GM12878 (cell line): ENCODE measurements at regions not wholly inside any gene's neighbourhood (a gene's known extent, or its start where the extent isn't known, plus 50 kb on each side); places are given as distances from the start of the nearest gene placed in this dataset.

ENCODE experiments used
- ATAC-seq: fragments of 200-7000 bp; cut with Tn5 transposase; 3 replicates; pipeline ENCODE4 v1.9.1; 2020; ENCODE audit warnings: mild to moderate bottlenecking, moderate library complexity
- BruUV-seq: library from RNA; stranded (reverse); fragments of 400-500 nt; replicated peaks from 2 replicates; lab custom pipeline; 2021; lab: Mats Ljungman, UMichigan
- CTCF ChIA-PET: fragments of 300-600 bp; sonication (Branson Sonifier 250); formaldehyde crosslinking; extraction: SDS; loops from one replicate; lab custom pipeline; 2021; ENCODE audit warnings: inconsistent platforms; lab: Yijun Ruan, JAX
- POLR2A ChIA-PET: fragments of 350-600 bp; formaldehyde crosslinking; extraction: SDS; loops from one replicate; lab custom pipeline; 2021; ENCODE audit warnings: inconsistent platforms; lab: Charles Lee
- RAD21 ChIA-PET: fragments of 300-600 bp; sonication (Branson Sonifier 250); formaldehyde crosslinking; loops from one replicate; lab custom pipeline; 2023; ENCODE audit warnings: antibody characterized with exemption; ENCODE audit not compliant: unreplicated experiment; lab: Charles Lee
- SMC1A ChIA-PET: fragments of 300-600 bp; sonication (Branson Sonifier 250); formaldehyde crosslinking; loops from one replicate; lab custom pipeline; 2023; ENCODE audit not compliant: unreplicated experiment, uncharacterized antibody; lab: Charles Lee
- DNase-seq: peaks from one replicate; pipeline ENCODE4 v3.0.0-alpha.2; 2011; ENCODE audit warnings: low read depth, low spot score
- FAIRE-seq: peaks from 3 replicates; lab custom pipeline; 2011; peaks lifted over from hg19 to GRCh38; lab: Jason Lieb, UNC
- H2AFZ ChIP-seq: 2 replicates; pipeline ENCODE4 v1.6.0; 2011; ENCODE audit warnings: low read depth, low read length, control low read depth; ENCODE audit not compliant: control insufficient read depth
- H3K27ac ChIP-seq: 2 replicates; pipeline ENCODE4 v1.5.1; 2011; ENCODE audit warnings: control low read depth; ENCODE audit not compliant: control insufficient read depth, insufficient read depth
- H3K27me3 ChIP-seq, 2 experiments: replicated peaks in 1 of 2; 2 replicates each; pipeline versions ENCODE4 v1.6.0 to v1.6.1; 2011; ENCODE audit warnings: low read length in 1 of 2; ENCODE audit not compliant: control insufficient read depth in 2 of 2, insufficient read depth in 2 of 2
- H3K36me3 ChIP-seq, 2 experiments: 2 replicates each; pipeline ENCODE4 v1.5.1; 2011; ENCODE audit warnings: low read length in 1 of 2; ENCODE audit not compliant: control insufficient read depth in 2 of 2, insufficient read depth in 2 of 2
- H3K4me1 ChIP-seq: 2 replicates; pipeline ENCODE4 v1.6.1; 2011; ENCODE audit warnings: mild to moderate bottlenecking, low read length, moderate library complexity, mixed read lengths; ENCODE audit not compliant: control insufficient read depth, insufficient read depth
- H3K4me2 ChIP-seq: 2 replicates; pipeline ENCODE4 v1.6.0; 2011; ENCODE audit warnings: control low read depth; ENCODE audit not compliant: control insufficient read depth, insufficient read depth
- H3K4me3 ChIP-seq: fragments of 200-600 bp; sonication (generic); 2 replicates; pipeline ENCODE4 v1.5.1; 2016
- H3K79me2 ChIP-seq: 2 replicates; pipeline ENCODE4 v1.6.0; 2011; ENCODE audit warnings: low read length; ENCODE audit not compliant: control insufficient read depth, insufficient read depth
- H3K9ac ChIP-seq: 2 replicates; pipeline ENCODE4 v1.8.0; 2011; ENCODE audit warnings: low read length, control low read depth, mixed read lengths; ENCODE audit not compliant: control insufficient read depth, insufficient read depth
- H3K9me3 ChIP-seq: replicated peaks from 3 replicates; pipeline ENCODE4 v1.5.1; 2011; ENCODE audit warnings: mild to moderate bottlenecking, low read length; ENCODE audit not compliant: control insufficient read depth, insufficient read depth
- H4K20me1 ChIP-seq: 2 replicates; pipeline ENCODE4 v1.6.0; 2011; ENCODE audit not compliant: control insufficient read depth, insufficient read depth
- ATF2 ChIP-seq: IDR thresholded peaks from 2 replicates; pipeline ENCODE4 v1.6.1; 2012; ENCODE audit warnings: low read length, inconsistent platforms
- CBX3 ChIP-seq: fragments of 200-600 bp; sonication (generic); IDR thresholded peaks from 2 replicates; pipeline ENCODE4 v1.6.1; 2016; ENCODE audit warnings: low read depth, borderline replicate concordance
- CHD1 ChIP-seq: IDR thresholded peaks from 2 replicates; pipeline ENCODE4 v1.6.1; 2012; ENCODE audit warnings: low read depth, low read length, improper control_type of control experiment
- FOXM1 ChIP-seq: IDR thresholded peaks from 2 replicates; pipeline ENCODE4 v1.6.1; 2012; ENCODE audit warnings: low read depth, mild to moderate bottlenecking, inconsistent platforms, low read length, moderate library complexity
- KLF5 ChIP-seq: fragments of 450-650 bp; IDR thresholded peaks from 2 replicates; pipeline ENCODE4 v1.6.1; 2014; ENCODE audit warnings: mild to moderate bottlenecking; ENCODE audit not compliant: partially characterized antibody
- PRDM15 ChIP-seq: fragments of 450-650 bp; formaldehyde crosslinking; IDR thresholded peaks from 2 replicates; pipeline ENCODE4 v1.4.0; 2020; ENCODE audit warnings: mild to moderate bottlenecking, moderate library complexity
- WGBS: methylation state at CpG from one replicate; pipeline ENCODE4 v1.1.6; 2016; ENCODE audit warnings: low lambda C conversion rate; ENCODE audit not compliant: insufficient replicate concordance, insufficient coverage; ENCODE audit errors: missing lambda C conversion rate; 5-methylcytosine and 5-hydroxymethylcytosine counted together
- in situ Hi-C: fragments of 300-500 bp; cut with MboI; formaldehyde crosslinking; loops from 9 replicates; pipeline ENCODE4 v1.14.3; 2018; ENCODE audit warnings: mixed read lengths
- intact Hi-C: fragments of 100-400 bp; cut with micrococcal nuclease; formaldehyde crosslinking; loops from one replicate; pipeline ENCODE4 v1.14.2; 2022; ENCODE audit not compliant: unreplicated experiment
- TF ChIP-seq, protein P1 (sequence below): IDR thresholded peaks from 2 replicates; pipeline ENCODE4 v1.6.1; 2012; ENCODE audit warnings: low read depth, low read length, improper control_type of control experiment
- TF ChIP-seq, protein P2 (sequence below): IDR thresholded peaks from 2 replicates; pipeline ENCODE4 v1.6.1; 2012; ENCODE audit warnings: low read depth, low read length, improper control_type of control experiment
- TF ChIP-seq, protein P3 (sequence below): IDR thresholded peaks from 2 replicates; pipeline ENCODE4 v1.6.1; 2012; ENCODE audit warnings: improper control_type of control experiment, low read depth, low read length; ENCODE audit not compliant: insufficient replicate concordance

DNA sequence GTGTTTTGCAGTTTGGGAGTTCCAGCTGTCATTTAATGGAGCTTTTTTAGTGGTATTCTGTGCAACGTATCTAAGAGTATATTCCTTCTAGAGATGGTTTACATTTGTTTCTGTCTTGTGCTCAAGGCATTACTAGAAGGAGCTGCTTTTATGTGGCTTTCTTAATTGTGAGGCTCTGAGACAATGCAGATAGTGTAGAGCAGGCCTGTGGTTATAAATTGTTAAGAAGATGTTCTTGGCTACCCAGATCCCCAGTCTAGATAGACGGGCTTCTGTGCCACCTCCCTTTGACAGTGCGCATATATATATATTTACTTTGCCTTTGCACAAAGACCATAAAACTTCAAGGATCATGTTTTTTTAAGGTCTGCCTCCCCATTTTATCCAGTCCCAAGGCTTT, 160.8 kb upstream of the PODXL start (continued):
- TF ChIP-seq, protein P1, sequence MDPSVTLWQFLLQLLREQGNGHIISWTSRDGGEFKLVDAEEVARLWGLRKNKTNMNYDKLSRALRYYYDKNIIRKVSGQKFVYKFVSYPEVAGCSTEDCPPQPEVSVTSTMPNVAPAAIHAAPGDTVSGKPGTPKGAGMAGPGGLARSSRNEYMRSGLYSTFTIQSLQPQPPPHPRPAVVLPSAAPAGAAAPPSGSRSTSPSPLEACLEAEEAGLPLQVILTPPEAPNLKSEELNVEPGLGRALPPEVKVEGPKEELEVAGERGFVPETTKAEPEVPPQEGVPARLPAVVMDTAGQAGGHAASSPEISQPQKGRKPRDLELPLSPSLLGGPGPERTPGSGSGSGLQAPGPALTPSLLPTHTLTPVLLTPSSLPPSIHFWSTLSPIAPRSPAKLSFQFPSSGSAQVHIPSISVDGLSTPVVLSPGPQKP: no peak
- TF ChIP-seq, protein P2, sequence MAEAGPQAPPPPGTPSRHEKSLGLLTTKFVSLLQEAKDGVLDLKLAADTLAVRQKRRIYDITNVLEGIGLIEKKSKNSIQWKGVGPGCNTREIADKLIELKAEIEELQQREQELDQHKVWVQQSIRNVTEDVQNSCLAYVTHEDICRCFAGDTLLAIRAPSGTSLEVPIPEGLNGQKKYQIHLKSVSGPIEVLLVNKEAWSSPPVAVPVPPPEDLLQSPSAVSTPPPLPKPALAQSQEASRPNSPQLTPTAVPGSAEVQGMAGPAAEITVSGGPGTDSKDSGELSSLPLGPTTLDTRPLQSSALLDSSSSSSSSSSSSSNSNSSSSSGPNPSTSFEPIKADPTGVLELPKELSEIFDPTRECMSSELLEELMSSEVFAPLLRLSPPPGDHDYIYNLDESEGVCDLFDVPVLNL: no peak
- TF ChIP-seq KLF5 (no peak), CHD1 (no peak)
- TF ChIP-seq, all 136 proteins: peak for 0

GRCh38 chr7:131699323-131699722, 142.9 kb upstream of the PODXL start:
- in situ Hi-C loops: no loop called here
- POLR2A ChIA-PET: no interaction called here
- CTCF ChIA-PET: interaction anchor here (1.2 to 4.2 kb wide), 3 partner anchors 10 to 553 kb away, joined by 3 to 20 read pairs (median 4); no protein-coding TSS in a partner anchor
- TF ChIP-seq ATF2 (no peak), CBX3 (no peak), FOXM1 (no peak), PRDM15 (no peak)
- TF ChIP-seq, protein P3, sequence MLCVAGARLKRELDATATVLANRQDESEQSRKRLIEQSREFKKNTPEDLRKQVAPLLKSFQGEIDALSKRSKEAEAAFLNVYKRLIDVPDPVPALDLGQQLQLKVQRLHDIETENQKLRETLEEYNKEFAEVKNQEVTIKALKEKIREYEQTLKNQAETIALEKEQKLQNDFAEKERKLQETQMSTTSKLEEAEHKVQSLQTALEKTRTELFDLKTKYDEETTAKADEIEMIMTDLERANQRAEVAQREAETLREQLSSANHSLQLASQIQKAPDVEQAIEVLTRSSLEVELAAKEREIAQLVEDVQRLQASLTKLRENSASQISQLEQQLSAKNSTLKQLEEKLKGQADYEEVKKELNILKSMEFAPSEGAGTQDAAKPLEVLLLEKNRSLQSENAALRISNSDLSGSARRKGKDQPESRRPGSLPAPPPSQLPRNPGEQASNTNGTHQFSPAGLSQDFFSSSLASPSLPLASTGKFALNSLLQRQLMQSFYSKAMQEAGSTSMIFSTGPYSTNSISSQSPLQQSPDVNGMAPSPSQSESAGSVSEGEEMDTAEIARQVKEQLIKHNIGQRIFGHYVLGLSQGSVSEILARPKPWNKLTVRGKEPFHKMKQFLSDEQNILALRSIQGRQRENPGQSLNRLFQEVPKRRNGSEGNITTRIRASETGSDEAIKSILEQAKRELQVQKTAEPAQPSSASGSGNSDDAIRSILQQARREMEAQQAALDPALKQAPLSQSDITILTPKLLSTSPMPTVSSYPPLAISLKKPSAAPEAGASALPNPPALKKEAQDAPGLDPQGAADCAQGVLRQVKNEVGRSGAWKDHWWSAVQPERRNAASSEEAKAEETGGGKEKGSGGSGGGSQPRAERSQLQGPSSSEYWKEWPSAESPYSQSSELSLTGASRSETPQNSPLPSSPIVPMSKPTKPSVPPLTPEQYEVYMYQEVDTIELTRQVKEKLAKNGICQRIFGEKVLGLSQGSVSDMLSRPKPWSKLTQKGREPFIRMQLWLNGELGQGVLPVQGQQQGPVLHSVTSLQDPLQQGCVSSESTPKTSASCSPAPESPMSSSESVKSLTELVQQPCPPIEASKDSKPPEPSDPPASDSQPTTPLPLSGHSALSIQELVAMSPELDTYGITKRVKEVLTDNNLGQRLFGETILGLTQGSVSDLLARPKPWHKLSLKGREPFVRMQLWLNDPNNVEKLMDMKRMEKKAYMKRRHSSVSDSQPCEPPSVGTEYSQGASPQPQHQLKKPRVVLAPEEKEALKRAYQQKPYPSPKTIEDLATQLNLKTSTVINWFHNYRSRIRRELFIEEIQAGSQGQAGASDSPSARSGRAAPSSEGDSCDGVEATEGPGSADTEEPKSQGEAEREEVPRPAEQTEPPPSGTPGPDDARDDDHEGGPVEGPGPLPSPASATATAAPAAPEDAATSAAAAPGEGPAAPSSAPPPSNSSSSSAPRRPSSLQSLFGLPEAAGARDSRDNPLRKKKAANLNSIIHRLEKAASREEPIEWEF: no peak

More at GRCh38 chr7:131699323-131699722, 142.9 kb upstream of the PODXL start:
- SMC1A ChIA-PET: interaction anchor here (1.0 kb wide), 1 partner anchor 11 kb away, joined by 4 read pairs; no protein-coding TSS in a partner anchor
- H2AFZ ChIP-seq: no peak overlapping the region
- H3K79me2 ChIP-seq: no peaks in the 10 kb centered on the region
- WGBS: 38% methylated on average over 1 of the region's 1 CpG
- H3K27ac ChIP-seq: no peak overlapping the region
- intact Hi-C loops: loop anchor here (10.0 kb wide), 1 partner anchor 555 kb away; no protein-coding TSS in a partner anchor
- H4K20me1 ChIP-seq: no peaks in the 10 kb centered on the region
- no peak overlapping the region for H3K4me2 ChIP-seq
- DNase-seq (no peak), FAIRE-seq (no peak), ATAC-seq (no peak)
- RAD21 ChIA-PET: interaction anchor here (1.4 kb wide), 1 partner anchor 10 kb away, joined by 3 read pairs; no protein-coding TSS in a partner anchor
- no peaks in the 10 kb centered on the region; the same call in 2 of the 3 replicates for H3K9me3 ChIP-seq
- no peak overlapping the region for H3K4me3 ChIP-seq
- H3K36me3 ChIP-seq: no peaks in the 10 kb centered on the region
- BruUV-seq: no TSS peak
- H3K9ac ChIP-seq: no peak overlapping the region
- no peaks in the 10 kb centered on the region for H3K4me1 ChIP-seq
- H3K27me3 ChIP-seq: no peaks in the 10 kb centered on the region; a peak in 1 of 4 replicates
